HG02938 (cell line): ENCODE measurements at regions not wholly inside any gene's neighbourhood (a gene's known extent, or its start where the extent isn't known, plus 50 kb on each side); places are given as distances from the start of the nearest gene placed in this dataset.

Experiments
- ATAC-seq: cut with Tn5 transposase; IDR thresholded peaks from one replicate; pipeline ENCODE4 v1.9.1; 2021; ENCODE audit warnings: mild to moderate bottlenecking, moderate library complexity; ENCODE audit not compliant: unreplicated experiment

DNA sequence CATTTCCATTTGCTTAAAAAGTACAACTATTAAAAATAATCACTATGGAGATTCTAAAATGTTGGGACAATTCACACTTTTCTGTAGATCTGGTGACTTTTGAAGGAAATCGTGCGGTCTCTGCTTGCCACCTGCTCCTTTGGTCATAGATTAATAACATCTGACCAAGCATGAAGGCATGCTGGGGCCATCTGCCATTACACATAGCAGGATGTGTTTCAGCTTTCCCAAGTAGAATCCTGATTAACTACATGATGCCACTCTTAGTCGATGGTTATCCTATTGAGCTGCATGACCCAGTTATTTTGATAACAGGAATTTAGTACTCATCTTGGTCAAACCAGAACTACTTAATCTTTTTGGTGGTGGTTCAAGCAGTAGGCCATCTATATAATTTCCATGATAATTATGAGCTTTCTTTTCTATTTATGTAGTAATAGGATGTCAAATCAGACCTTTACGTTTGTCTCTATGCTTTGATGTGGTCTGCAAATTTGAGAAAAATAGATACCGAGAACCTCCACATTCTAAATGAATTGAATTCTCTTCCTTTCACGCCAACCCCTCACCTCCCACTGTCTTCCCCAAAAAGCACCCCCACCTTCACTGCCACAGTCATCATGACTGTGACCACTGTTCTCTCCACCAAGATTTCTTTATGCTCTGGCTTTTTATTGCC is 158.1 kb downstream of the DIPK2A start:
- no peak for ATAC-seq

- ATAC-seq, result no peak
Measured at GRCh38 chr3:144141074-144141473, 169.5 kb downstream of the DIPK2A start.

GRCh38 chr3:144141496-144141895 is 169.9 kb downstream of the DIPK2A start:
- ATAC-seq, result no peak

- ATAC-seq, result no peak
Measured at GRCh38 chr3:144142151-144142840, 170.7 kb downstream of the DIPK2A start.

DNA sequence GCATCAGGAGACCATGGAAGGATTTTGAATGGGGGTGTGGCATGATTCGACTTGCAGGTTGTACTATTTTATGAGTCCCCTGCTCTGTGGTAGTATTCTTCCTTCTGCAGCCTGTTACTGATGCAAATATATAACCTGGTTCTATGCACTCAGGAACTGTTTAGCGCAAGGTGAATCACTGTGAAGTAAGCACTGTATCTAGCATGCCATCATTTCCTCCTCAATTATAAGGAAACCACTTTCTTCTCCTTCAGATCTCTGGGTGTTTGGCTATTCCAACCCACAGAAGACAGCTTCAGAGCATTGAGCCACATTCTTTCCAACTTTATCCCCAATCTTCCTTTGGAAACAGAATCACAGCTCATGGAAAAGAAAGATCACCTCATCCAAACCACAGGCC is 176.7 kb downstream of the DIPK2A start:
- ATAC-seq, result no peak

GRCh38 chr3:144151983-144152382 is 180.4 kb downstream of the DIPK2A start:
- no peak for ATAC-seq

DNA sequence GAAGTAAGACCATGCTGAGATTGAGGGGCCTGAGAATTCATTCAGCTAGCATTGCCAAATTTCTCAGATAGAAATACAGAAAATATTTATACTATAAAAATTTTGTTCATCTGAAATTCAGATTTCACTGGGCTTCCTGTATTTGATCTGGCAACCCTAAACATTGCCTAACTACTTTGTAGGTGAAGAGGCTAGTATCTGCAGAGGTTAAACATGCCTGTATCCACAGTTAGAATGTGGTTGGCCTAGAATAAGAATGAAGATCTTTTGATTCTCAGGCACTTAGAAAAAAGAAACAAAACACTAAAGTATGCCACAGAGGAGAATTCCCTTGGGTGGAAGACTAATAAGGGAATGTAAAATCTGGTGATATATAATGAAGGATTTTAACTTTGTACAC is 189.0 kb downstream of the DIPK2A start:
- ATAC-seq, result no peak

DNA sequence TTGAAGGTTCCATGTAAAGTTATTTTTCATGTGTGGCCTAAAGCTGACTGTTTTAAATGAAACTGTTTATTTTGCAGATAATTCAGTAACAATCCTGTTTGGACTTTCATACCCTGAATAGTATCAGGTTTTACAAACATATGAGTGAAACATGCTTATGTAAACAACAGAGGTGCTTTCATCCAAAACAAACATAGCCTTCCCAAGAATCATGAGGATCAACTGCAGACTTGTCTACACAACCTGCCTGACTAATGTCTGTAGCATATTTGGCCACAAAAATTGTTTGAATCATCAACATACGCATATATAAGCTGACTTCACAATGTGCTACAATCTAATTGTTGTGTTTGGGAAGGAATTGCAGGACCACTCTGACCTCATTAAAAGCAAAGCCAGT is 190.4 kb downstream of the DIPK2A start:
- ATAC-seq, result no peak

GRCh38 chr3:144164352-144164751 is 192.7 kb downstream of the DIPK2A start:
- no peak for ATAC-seq

DNA sequence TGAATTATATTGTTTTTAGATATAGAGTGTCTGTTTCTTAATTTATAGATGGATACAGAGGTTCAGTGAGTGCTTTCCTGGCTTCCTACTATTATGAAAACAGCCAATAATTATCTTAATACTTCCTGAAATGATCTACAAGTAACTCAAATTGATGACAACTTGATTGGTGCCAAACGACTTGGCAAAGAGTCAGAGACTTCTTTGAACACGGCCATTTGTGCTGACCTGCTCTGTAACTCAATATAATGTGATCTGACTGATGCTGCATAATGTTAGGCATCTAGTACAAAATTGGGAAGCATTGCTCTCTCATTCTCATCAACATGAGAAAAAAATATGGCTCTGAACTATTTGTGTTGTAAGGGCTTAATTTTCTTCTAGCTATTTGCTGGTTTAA is 193.9 kb downstream of the DIPK2A start:
- no peak for ATAC-seq

DNA sequence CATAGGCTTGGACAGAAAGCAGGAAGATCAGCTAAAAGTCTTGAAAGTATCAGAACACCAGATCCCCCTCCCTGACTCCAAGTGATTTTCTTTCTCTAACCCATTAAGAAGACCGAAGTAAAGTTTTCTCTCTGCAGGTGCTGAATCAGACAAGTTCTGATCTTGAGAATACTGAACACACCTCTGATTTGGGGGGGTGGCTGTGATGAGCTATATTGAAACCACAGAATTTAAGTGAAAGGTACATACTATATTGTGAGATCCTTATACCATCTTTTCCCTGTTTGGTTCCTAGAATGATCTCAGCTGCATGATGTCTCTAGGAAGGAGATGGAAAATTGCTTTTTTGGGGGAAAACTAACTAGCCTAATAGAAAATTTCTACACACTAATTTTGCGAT is 196.0 kb downstream of the DIPK2A start:
- ATAC-seq, result no peak

GRCh38 chr3:144173491-144173890 is 201.9 kb downstream of the DIPK2A start:
- ATAC-seq, result no peak

DNA sequence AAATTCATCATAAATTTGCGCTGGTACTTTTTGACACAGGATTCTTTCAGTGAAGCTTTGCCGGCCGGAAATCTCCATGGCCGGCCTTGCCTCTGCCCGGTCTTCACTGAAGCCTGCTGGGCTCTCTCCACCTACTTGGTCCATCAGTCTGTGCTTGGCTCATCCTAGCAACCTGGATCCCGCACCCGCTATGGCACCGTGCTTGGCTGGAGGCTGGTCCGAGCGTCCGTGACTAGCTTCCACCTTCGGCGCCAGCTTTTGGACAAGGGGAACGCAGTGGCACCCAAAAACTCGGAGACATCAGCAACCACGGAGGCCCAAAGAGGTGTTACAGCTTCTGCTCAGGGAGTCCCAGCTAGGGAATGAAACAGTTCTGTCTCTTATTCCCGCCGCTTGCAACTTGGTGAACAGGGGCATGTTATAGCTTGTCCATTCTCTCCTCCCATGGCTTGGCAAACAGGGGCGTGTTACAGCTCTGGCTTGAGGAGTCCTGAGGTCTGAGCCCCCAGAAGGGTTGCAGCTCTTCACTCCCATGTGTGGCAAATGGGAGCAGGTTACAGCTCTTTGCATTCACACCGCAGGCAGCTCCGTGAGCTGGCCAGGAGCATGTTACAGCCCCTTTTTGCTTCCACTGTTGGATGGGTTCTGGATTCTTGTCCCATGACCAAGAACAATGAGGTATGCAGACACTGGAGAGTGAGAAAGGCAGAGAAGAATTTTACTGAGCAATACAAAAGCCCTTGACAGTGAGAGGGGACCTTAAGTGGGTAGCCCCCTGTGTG is 204.2 kb downstream of the DIPK2A start:
- no peak for ATAC-seq

GRCh38 chr3:144177649-144178048 is 206.0 kb downstream of the DIPK2A start:
- no peak for ATAC-seq

- no peak for ATAC-seq
Measured at GRCh38 chr3:144178607-144179006, 207.0 kb downstream of the DIPK2A start.

DNA sequence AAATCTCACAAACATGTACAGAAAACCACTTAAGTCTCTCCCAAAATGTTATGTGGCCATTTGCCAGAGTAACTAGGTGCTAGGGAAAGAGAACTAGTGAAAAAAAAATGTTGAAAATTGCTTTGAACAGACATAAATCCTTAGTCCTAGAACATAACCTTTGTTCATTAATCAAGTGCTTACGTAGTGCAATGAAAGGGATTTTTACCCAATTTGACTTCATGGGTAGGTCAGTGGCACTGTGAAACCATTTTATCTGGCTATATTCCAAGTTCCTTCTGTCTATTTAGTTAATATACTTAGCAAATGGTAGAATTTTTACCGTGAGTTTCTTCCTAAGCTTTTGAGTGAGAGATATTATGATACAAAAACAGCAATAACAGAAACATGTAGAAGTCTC is 209.4 kb downstream of the DIPK2A start:
- no peak for ATAC-seq

GRCh38 chr3:144182501-144182900 is 210.9 kb downstream of the DIPK2A start:
- no peak for ATAC-seq

GRCh38 chr3:144185276-144185675 is 213.7 kb downstream of the DIPK2A start:
- ATAC-seq, result no peak

- ATAC-seq, result no peak
Measured at GRCh38 chr3:144187531-144188210, 216.0 kb downstream of the DIPK2A start.

GRCh38 chr3:144189044-144189443 is 217.4 kb downstream of the DIPK2A start:
- no peak for ATAC-seq

GRCh38 chr3:144197116-144197515 is 225.5 kb downstream of the DIPK2A start:
- ATAC-seq, result no peak
